ENCODE measurements at regions not wholly inside any gene's neighbourhood (a gene's known extent, or its start where the extent isn't known, plus 50 kb on each side); places are given as distances from the start of the nearest gene placed in this dataset.

- H3K4me3 ChIP-seq (ENCODE audit: low read length) = no peak overlapping the region
- TF ChIP-seq, protein P1, sequence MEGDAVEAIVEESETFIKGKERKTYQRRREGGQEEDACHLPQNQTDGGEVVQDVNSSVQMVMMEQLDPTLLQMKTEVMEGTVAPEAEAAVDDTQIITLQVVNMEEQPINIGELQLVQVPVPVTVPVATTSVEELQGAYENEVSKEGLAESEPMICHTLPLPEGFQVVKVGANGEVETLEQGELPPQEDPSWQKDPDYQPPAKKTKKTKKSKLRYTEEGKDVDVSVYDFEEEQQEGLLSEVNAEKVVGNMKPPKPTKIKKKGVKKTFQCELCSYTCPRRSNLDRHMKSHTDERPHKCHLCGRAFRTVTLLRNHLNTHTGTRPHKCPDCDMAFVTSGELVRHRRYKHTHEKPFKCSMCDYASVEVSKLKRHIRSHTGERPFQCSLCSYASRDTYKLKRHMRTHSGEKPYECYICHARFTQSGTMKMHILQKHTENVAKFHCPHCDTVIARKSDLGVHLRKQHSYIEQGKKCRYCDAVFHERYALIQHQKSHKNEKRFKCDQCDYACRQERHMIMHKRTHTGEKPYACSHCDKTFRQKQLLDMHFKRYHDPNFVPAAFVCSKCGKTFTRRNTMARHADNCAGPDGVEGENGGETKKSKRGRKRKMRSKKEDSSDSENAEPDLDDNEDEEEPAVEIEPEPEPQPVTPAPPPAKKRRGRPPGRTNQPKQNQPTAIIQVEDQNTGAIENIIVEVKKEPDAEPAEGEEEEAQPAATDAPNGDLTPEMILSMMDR (conservative IDR thresholded peaks at IDR 0.05; ENCODE audit: low read length) = no peak
- peak; percentile 83 for DNase-seq (ENCODE audit: low read depth)
Measured at GRCh38 chr2:145096582-145096981, 576.7 kb upstream of the ZEB2 start.

DNA sequence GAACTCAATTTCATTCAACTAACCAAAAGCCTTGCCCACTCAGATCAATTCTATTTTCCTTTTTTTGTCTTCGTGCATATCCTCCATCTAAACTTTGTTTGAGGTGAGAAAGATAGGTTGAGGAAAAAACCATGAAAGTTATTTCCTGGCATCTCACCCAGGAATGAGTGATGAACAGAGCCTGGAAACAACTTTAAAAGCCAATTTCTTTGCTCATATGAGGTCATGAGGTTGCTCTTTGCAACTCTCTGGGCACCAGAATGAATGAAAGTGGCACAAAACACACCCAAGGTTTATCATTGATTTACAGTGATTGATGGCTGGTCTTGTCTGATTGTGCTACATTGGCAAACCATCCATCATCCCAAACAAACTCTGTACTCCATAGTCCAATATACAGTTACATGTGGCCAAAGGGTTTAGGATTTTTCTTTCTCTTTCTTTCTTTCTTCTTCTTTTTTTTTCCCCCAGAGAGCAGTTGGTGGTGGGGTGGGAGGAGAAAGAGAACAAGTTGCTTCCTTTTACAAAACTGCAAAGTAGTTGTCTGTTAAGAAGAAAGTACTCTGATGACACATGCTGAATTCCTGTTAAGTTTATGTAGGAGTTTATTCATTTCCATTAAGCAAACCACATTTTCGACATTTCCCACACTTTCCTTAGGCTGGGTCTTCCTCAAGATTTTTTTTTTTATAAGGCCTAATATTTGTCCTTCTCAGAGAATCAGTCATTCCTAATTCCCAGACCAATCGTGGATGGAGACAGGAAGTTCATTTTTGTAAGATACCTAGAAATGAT is 575.9 kb upstream of the ZEB2 start:
- no peak overlapping the region for H3K4me3 ChIP-seq (ENCODE audit: low read length)
- DNase-seq (ENCODE audit: low read depth) = peak; percentile 89
- TF ChIP-seq, protein P1 (conservative IDR thresholded peaks at IDR 0.05; ENCODE audit: low read length) = no peak

- no peak overlapping the region for H3K4me3 ChIP-seq (ENCODE audit: low read length)
- TF ChIP-seq, protein P1 (conservative IDR thresholded peaks at IDR 0.05; ENCODE audit: low read length) = no peak
- DNase-seq (ENCODE audit: low read depth) = peak; percentile 63
Measured at GRCh38 chr2:145094370-145094769, 574.5 kb upstream of the ZEB2 start.

DNA sequence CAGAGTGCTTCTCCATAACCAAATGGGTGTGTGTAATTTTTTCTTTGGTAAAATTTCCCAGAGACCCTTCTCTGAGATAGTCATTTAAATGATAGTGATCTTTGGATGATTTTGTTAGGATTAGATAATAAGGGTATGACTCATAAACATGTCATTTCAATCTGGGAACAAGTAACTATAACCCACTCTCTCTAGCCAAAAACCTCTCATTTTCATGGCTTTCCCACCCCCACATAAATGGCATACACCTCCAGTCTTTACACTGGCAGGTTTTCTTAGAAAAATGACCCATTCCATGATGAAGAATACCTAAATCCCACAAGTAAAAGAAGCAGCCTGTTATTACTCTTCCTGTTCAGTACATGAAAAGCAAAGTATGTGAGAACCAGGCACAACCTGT is 572.0 kb upstream of the ZEB2 start:
- H3K4me3 ChIP-seq (ENCODE audit: low read length) = no peak overlapping the region
- TF ChIP-seq, protein P1 (conservative IDR thresholded peaks at IDR 0.05; ENCODE audit: low read length) = no peak
- DNase-seq (ENCODE audit: low read depth) = no peak

DNA sequence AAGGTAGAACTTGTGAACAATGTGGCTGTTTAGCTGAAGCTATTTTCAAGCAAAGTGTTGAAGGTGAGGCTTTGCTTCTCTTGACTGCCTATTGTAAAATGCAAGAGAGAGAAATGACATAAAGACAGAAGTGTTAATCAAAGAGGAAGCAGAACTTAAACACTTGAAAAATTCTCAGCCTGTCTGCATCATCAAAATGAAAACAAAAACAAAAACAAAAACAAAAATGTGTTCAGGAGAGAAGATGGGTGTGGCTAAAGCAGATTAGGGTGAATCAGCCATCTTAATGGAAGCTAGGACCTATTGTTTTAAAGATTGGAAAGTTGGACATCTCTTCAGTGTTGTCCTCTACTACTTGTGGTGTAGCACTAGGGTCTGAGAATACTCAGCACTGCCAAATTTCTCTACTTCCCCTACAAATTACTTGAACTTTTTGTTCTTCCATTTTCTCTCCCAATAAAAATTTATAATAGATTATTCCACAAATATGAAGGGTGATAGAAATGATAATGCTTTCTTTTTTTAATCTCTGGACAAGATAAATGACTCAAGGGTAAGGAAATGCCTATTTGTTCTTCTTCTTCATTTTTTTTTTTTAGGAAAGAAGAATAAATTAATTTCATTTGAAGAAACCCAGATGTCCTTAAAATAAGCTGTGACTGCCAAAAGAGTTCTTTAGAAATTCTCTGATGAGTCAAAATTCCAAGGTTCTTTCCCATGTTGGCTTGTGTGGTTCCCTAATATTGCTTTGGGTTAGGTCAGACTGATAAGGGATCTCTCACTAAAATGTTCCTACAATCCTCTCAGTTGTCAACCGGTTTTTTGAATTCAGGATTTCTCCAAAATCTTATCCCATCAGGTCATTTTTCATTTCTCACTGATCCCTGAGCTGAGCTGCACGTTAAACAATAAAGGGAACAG is 571.2 kb upstream of the ZEB2 start:
- H3K4me3 ChIP-seq (ENCODE audit: low read length) = no peak overlapping the region
- DNase-seq (ENCODE audit: low read depth) = peak; percentile 88
- TF ChIP-seq, protein P1 (conservative IDR thresholded peaks at IDR 0.05; ENCODE audit: low read length) = no peak

- DNase-seq (ENCODE audit: low read depth) = peak; percentile 45
- no peak overlapping the region for H3K4me3 ChIP-seq (ENCODE audit: low read length)
- TF ChIP-seq, protein P1 (conservative IDR thresholded peaks at IDR 0.05; ENCODE audit: low read length) = no peak
Measured at GRCh38 chr2:145088756-145089155, 568.8 kb upstream of the ZEB2 start.
